HepG2 (cell line): ENCODE measurements at regions not wholly inside any gene's neighbourhood (a gene's known extent, or its start where the extent isn't known, plus 50 kb on each side); places are given as distances from the start of the nearest gene placed in this dataset.
A peak's percentile ranks its signal among the peaks of the same experiment; 100 is the strongest.

Experiments
- ATAC-seq: fragments of 200-7000 bp; cut with Tn5 transposase; 3 replicates; pipeline ENCODE4 v1.9.1; 2020; ENCODE audit warnings: mild to moderate bottlenecking, moderate library complexity
- BruUV-seq: library from RNA; stranded (reverse); fragments of 400-500 nt; replicated peaks from 2 replicates; lab custom pipeline; 2021; lab: Mats Ljungman, UMichigan
- CTCF ChIA-PET: fragments of 300-600 bp; formaldehyde crosslinking; extraction: SDS; loops from one replicate; lab custom pipeline; 2021; ENCODE audit warnings: low total read pairs, inconsistent platforms, low intra/inter-chr PET ratio; lab: Yijun Ruan, JAX
- POLR2A ChIA-PET: fragments of 350-600 bp; sonication (Branson Sonifier 250); formaldehyde crosslinking; loops from one replicate; lab custom pipeline; 2020; ENCODE audit warnings: antibody characterized with exemption, inconsistent platforms; lab: Yijun Ruan, JAX
- DNase-seq: peaks from one replicate; pipeline ENCODE4 v3.0.0-alpha.2; 2015; ENCODE audit warnings: low spot score
- FAIRE-seq: peaks from 3 replicates; lab custom pipeline; 2011; peaks lifted over from hg19 to GRCh38; lab: Jason Lieb, UNC
- H2AFZ ChIP-seq: one replicate; pipeline ENCODE4 v1.6.1; 2011; ENCODE audit warnings: low read length, inconsistent platforms
- H3K27ac ChIP-seq: fragments of 300-600 bp; 3 replicates; pipeline ENCODE4 v1.8.0; 2011; ENCODE audit warnings: mixed run types, mild to moderate bottlenecking, mixed read lengths, low read length, inconsistent platforms; ENCODE audit not compliant: insufficient read depth; ENCODE audit errors: extremely low read length
- H3K27me3 ChIP-seq, 2 experiments: fragments of 200-600 bp in 1 of 2; 2 replicates in 1 of 2; 3 replicates in 1 of 2; pipeline versions ENCODE4 v1.6.0 to v1.8.0; 2011; ENCODE audit warnings: low read length in 2 of 2, mild to moderate bottlenecking in 2 of 2, moderate library complexity in 2 of 2, inconsistent platforms in 1 of 2; ENCODE audit not compliant: insufficient read depth in 2 of 2, control insufficient read depth in 1 of 2
- H3K36me3 ChIP-seq, 2 experiments: fragments of 200-600 bp in 1 of 2; replicated peaks in 1 of 2; 2 replicates in 1 of 2; 3 replicates in 1 of 2; pipeline versions ENCODE4 v1.5.1 to v1.8.0; 2011; ENCODE audit warnings: low read length in 2 of 2, inconsistent platforms in 1 of 2; ENCODE audit not compliant: insufficient read depth in 2 of 2, control insufficient read depth in 1 of 2
- H3K4me1 ChIP-seq: 2 replicates; pipeline ENCODE4 v1.5.1; 2012; ENCODE audit warnings: low read length, inconsistent platforms; ENCODE audit not compliant: insufficient read depth
- H3K4me2 ChIP-seq: 2 replicates; pipeline ENCODE4 v1.6.0; 2011; ENCODE audit warnings: low read depth, low read length, inconsistent platforms
- H3K4me3 ChIP-seq, 3 experiments: fragments of 200-600 bp in 1 of 3; sonication (generic), shearing (Covaris generic) in 1 of 3; replicated peaks in 1 of 3; 2 replicates each; pipeline ENCODE4 v1.5.1; 2011 to 2016; ENCODE audit warnings: low read length in 3 of 3, inconsistent platforms in 2 of 3, low read depth in 2 of 3, mild to moderate bottlenecking in 2 of 3, control low read depth in 1 of 3, mixed read lengths in 1 of 3; ENCODE audit not compliant: insufficient read depth in 1 of 3
- H3K79me2 ChIP-seq: one replicate; pipeline ENCODE4 v1.6.1; 2011; ENCODE audit warnings: low read length, inconsistent platforms; ENCODE audit not compliant: insufficient read depth
- H3K9ac ChIP-seq: 2 replicates; pipeline ENCODE4 v1.6.0; 2011; ENCODE audit warnings: mild to moderate bottlenecking, low read depth, low read length, inconsistent platforms; ENCODE audit not compliant: insufficient read depth
- H3K9me3 ChIP-seq: 2 replicates; pipeline ENCODE4 v1.5.1; 2012; ENCODE audit warnings: mild to moderate bottlenecking, low read length
- H4K20me1 ChIP-seq: 2 replicates; pipeline ENCODE4 v1.6.0; 2011; ENCODE audit warnings: inconsistent platforms, mild to moderate bottlenecking, low read length, moderate library complexity; ENCODE audit not compliant: insufficient read depth
- ATF7 ChIP-seq, 2 experiments: fragments of 450-650 bp in 1 of 2; sonication (generic) in 1 of 2; formaldehyde crosslinking in 1 of 2; IDR thresholded peaks; 2 replicates each; pipeline versions ENCODE4 v1.4.0 to v1.6.1; 2016 to 2020; ENCODE audit warnings: antibody characterized with exemption in 1 of 2, mild to moderate bottlenecking in 1 of 2, missing genetic modification reagents in 1 of 2
- CREB1 ChIP-seq, 2 experiments: fragments of 450-650 bp in 1 of 2; IDR thresholded peaks; 2 replicates each; pipeline ENCODE4 v1.6.1; 2016 to 2017; ENCODE audit warnings: control low read depth in 1 of 2, mild to moderate bottlenecking in 1 of 2, missing compliant biosample characterization in 1 of 2, missing genetic modification characterization in 1 of 2
- EED ChIP-seq: sonication (generic); formaldehyde crosslinking; IDR thresholded peaks from 2 replicates; pipeline ENCODE4 v1.5.0; 2020; ENCODE audit warnings: mild to moderate bottlenecking, missing genetic modification reagents
- NFYC ChIP-seq: IDR thresholded peaks from 2 replicates; pipeline ENCODE4 v1.6.1; 2016; ENCODE audit warnings: missing genetic modification reagents, missing compliant biosample characterization
- PLRG1 ChIP-seq: fragments of 450-650 bp; conservative IDR thresholded peaks from 2 replicates; pipeline ENCODE4 v1.6.1; 2016
- SNRNP70 ChIP-seq: fragments of 200-400 bp; formaldehyde crosslinking; IDR thresholded peaks from 2 replicates; pipeline ENCODE4 v1.6.1; 2017; ENCODE audit warnings: mild to moderate bottlenecking, low read depth, low read length, moderate library complexity
- THAP7 ChIP-seq: sonication (generic); formaldehyde crosslinking; IDR thresholded peaks from 2 replicates; pipeline ENCODE4 v1.8.1; 2023; ENCODE audit warnings: mild to moderate bottlenecking, missing genetic modification reagents
- ZNF350 ChIP-seq: sonication (generic); formaldehyde crosslinking; IDR thresholded peaks from 2 replicates; pipeline ENCODE4 v1.4.0; 2020; ENCODE audit warnings: mild to moderate bottlenecking, low read depth, missing genetic modification reagents, borderline replicate concordance
- ZNF572 ChIP-seq: sonication (generic); formaldehyde crosslinking; IDR thresholded peaks from 2 replicates; pipeline ENCODE4 v1.5.1; 2020; ENCODE audit warnings: mild to moderate bottlenecking, missing genetic modification reagents
- ZNF607 ChIP-seq: sonication (generic); formaldehyde crosslinking; IDR thresholded peaks from 2 replicates; pipeline ENCODE4 v1.5.1; 2020; ENCODE audit warnings: missing genetic modification reagents, mild to moderate bottlenecking, borderline replicate concordance
- ZNF780A ChIP-seq: sonication (generic); formaldehyde crosslinking; IDR thresholded peaks from 2 replicates; pipeline ENCODE4 v1.8.0; 2022; ENCODE audit warnings: mild to moderate bottlenecking, missing genetic modification reagents, moderate library complexity
- WGBS: methylation state at CpG from one replicate; pipeline ENCODE4 v1.1.6; 2017; ENCODE audit warnings: low lambda C conversion rate; 5-methylcytosine and 5-hydroxymethylcytosine counted together
- in situ Hi-C: cut with HindIII; loops from 2 replicates; pipeline ENCODE4 v1.10.0; 2017; ENCODE audit warnings: low pct_unique_long_range_greater_than_20kb; ENCODE audit not compliant: extremely low pct_ligation_motif_present
- intact Hi-C: fragments of 100-400 bp; cut with micrococcal nuclease; formaldehyde crosslinking; loops from one replicate; pipeline ENCODE4 v1.10.0; 2022; ENCODE audit not compliant: unreplicated experiment

GRCh38 chr4:32876546-32876945 is 2156.4 kb downstream of the PCDH7 start:
- Histone ChIP-seq H2AFZ (no peak overlapping the region), H3K9me3 (peaks cover 31% of the 10 kb centered on the region), H3K4me2 (no peak overlapping the region), H3K27me3 (no peaks in the 10 kb centered on the region), H3K4me1 (no peaks in the 10 kb centered on the region), H3K79me2 (no peaks in the 10 kb centered on the region), H3K9ac (no peak overlapping the region), H3K4me3 (no peak overlapping the region), H4K20me1 (no peaks in the 10 kb centered on the region), H3K27ac (no peak overlapping the region), H3K36me3 (no peaks in the 10 kb centered on the region)
- ChIA-PET POLR2A (no interaction called here), CTCF (no interaction called here)
- no peak for FAIRE-seq
- in situ Hi-C loops (no loop called here), intact Hi-C loops (no loop called here)
- no TSS peak for BruUV-seq
- no peak for TF ChIP-seq SNRNP70
- TF ChIP-seq CREB1 (IDR thresholded peaks at IDR 0.05): peak; percentile 76
- TF ChIP-seq CREB1 (CRISPR knock-in tag; IDR thresholded peaks at IDR 0.05): no peak
- TF ChIP-seq ZNF780A (CRISPR knock-in tag): no peak
- no peak for TF ChIP-seq THAP7 (CRISPR knock-in tag)
- peak; percentile 93 for TF ChIP-seq ATF7 (IDR thresholded peaks at IDR 0.05)
- no peak for TF ChIP-seq ATF7 (CRISPR knock-in tag; IDR thresholded peaks at IDR 0.05)
- no peak for TF ChIP-seq ZNF607 (CRISPR knock-in tag)
- TF ChIP-seq ZNF350 (CRISPR knock-in tag): no peak
- no peak for TF ChIP-seq PLRG1
- no peak for TF ChIP-seq ZNF572 (CRISPR knock-in tag)
- TF ChIP-seq EED (CRISPR knock-in tag): no peak
- no peak for TF ChIP-seq NFYC (CRISPR knock-in tag)
- WGBS: 14% methylated on average over 5 of the region's 5 CpGs
- ATAC-seq: no peak
- DNase-seq: no peak
